ENCODE measurements at regions not wholly inside any gene's neighbourhood (a gene's known extent, or its start where the extent isn't known, plus 50 kb on each side); places are given as distances from the start of the nearest gene placed in this dataset.

DNA sequence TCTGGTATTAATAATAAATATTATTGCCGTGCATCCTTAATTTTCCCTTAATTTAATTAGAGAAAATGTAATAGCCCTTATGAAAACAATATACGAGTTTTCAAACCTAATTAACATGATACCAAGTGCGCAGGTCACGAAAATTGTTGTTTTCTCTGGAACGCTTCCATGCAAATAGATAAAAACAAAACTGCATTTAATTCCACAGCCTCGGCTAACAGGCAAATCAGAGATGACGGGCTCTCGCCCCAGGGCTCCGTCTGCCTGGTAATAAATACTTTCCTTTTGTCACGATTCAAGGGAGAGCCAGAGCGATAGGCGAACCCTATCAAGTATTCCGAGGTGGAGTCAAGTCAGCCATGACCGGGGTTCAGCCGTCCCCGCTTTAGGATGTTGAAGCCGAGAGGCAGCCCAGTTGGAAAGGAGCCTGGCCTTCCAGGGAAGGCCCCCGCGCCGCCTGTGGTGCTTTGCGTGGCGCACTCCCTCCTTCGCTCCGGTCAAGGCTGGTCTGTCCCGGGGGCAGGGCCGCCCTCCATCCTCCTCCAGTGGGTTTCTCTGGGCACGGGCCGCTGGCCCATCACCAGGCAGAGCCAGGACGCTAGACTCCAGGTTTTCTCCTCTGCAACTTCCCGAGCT lies 137.8 kb upstream of the GSC start:
- no peak for DNase-seq
- peaks cover 16% of the 10 kb centered on the region for H3K27me3 Mint-ChIP-seq
- no peaks in the 10 kb centered on the region for H3K9me3 ChIP-seq (ENCODE audit: control insufficient read depth in 1 of 2, insufficient read depth in 1 of 2, low read length in 2 of 2)
- peaks cover 0 to 5% of the 10 kb centered on the region in 2 experiments for H3K27me3 ChIP-seq (ENCODE audit: control insufficient read depth in 1 of 2, insufficient read depth in 2 of 2, low read length in 2 of 2)
- H3K4me3 ChIP-seq (ENCODE audit: low read length) = no peak overlapping the region
- no peaks in the 10 kb centered on the region for H3K4me1 ChIP-seq (ENCODE audit: insufficient read depth, low read length)
- TF ChIP-seq CTCF (IDR thresholded peaks at IDR 0.05) = no peak
- POLR2A ChIA-PET = no interaction called here
- H3K27ac Mint-ChIP-seq = no peak overlapping the region
- H3K36me3 ChIP-seq (ENCODE audit: insufficient read depth, low read length) = no peaks in the 10 kb centered on the region
- CTCF ChIA-PET = no interaction called here
- no peak for ATAC-seq (ENCODE audit: poor library complexity)
- H3K27ac ChIP-seq (ENCODE audit: low read depth in 1 of 2, low read length in 2 of 2) = no peak overlapping the region
- no peaks in the 10 kb centered on the region for H3K4me1 Mint-ChIP-seq (ENCODE audit: low read depth)
- intact Hi-C loops (cut with DNase I, micrococcal nuclease) = no loop called here
- H3K4me3 Mint-ChIP-seq = no peak overlapping the region
- no peaks in the 10 kb centered on the region for H3K36me3 Mint-ChIP-seq (ENCODE audit: low read depth)
- peaks cover 4% of the 10 kb centered on the region for H3K9me3 Mint-ChIP-seq

GRCh38 chr14:94906991-94907587 lies 137.2 kb upstream of the GSC start:
- H3K27ac Mint-ChIP-seq = no peak overlapping the region

GRCh38 chr14:94906577-94906976 lies 136.7 kb upstream of the GSC start:
- H3K4me3 ChIP-seq (ENCODE audit: low read length) = no peak overlapping the region
- Mint-ChIP-seq H3K27me3 (peaks cover 16% of the 10 kb centered on the region), H3K27ac (no peak overlapping the region), H3K4me3 (no peak overlapping the region), H3K9me3 (peaks cover 4% of the 10 kb centered on the region), H3K36me3 (ENCODE audit: low read depth) (no peaks in the 10 kb centered on the region), H3K4me1 (ENCODE audit: low read depth) (no peaks in the 10 kb centered on the region)
- intact Hi-C loops (cut with DNase I, micrococcal nuclease) = no loop called here
- TF ChIP-seq CTCF (IDR thresholded peaks at IDR 0.05) = no peak
- ChIA-PET CTCF (no interaction called here), POLR2A (no interaction called here)
- no peaks in the 10 kb centered on the region for H3K4me1 ChIP-seq (ENCODE audit: insufficient read depth, low read length)
- ATAC-seq (ENCODE audit: poor library complexity) (no peak), DNase-seq (no peak)
- peaks cover 0 to 5% of the 10 kb centered on the region in 2 experiments for H3K27me3 ChIP-seq (ENCODE audit: control insufficient read depth in 1 of 2, insufficient read depth in 2 of 2, low read length in 2 of 2)
- no peaks in the 10 kb centered on the region for H3K36me3 ChIP-seq (ENCODE audit: insufficient read depth, low read length)
- H3K9me3 ChIP-seq (ENCODE audit: control insufficient read depth in 1 of 2, insufficient read depth in 1 of 2, low read length in 2 of 2) = no peaks in the 10 kb centered on the region
- no peak overlapping the region for H3K27ac ChIP-seq (ENCODE audit: low read depth in 1 of 2, low read length in 2 of 2)

More at GRCh38 chr14:94906991-94907587, 137.2 kb upstream of the GSC start:
- ATAC-seq (ENCODE audit: poor library complexity) = no peak
- intact Hi-C loops (cut with DNase I, micrococcal nuclease) = no loop called here
- H3K4me3 Mint-ChIP-seq = no peak overlapping the region
- ChIA-PET CTCF (no interaction called here), POLR2A (no interaction called here)
- no peak for TF ChIP-seq CTCF (IDR thresholded peaks at IDR 0.05)
- no peaks in the 10 kb centered on the region for H3K9me3 ChIP-seq (ENCODE audit: control insufficient read depth in 1 of 2, insufficient read depth in 1 of 2, low read length in 2 of 2)
- peaks cover 4% of the 10 kb centered on the region for H3K9me3 Mint-ChIP-seq
- H3K27ac ChIP-seq (ENCODE audit: low read depth in 1 of 2, low read length in 2 of 2) = no peak overlapping the region
- H3K27me3 ChIP-seq (ENCODE audit: control insufficient read depth in 1 of 2, insufficient read depth in 2 of 2, low read length in 2 of 2) = peaks cover 0 to 5% of the 10 kb centered on the region in 2 experiments
- H3K4me1 Mint-ChIP-seq (ENCODE audit: low read depth) = no peaks in the 10 kb centered on the region
- no peaks in the 10 kb centered on the region for H3K4me1 ChIP-seq (ENCODE audit: insufficient read depth, low read length)
- H3K4me3 ChIP-seq (ENCODE audit: low read length) = no peak overlapping the region
- no peaks in the 10 kb centered on the region for H3K36me3 ChIP-seq (ENCODE audit: insufficient read depth, low read length)
- no peaks in the 10 kb centered on the region for H3K36me3 Mint-ChIP-seq (ENCODE audit: low read depth)
- H3K27me3 Mint-ChIP-seq = peaks cover 16% of the 10 kb centered on the region
- DNase-seq = no peak
